Loucy (cell line): ENCODE measurements at regions not wholly inside any gene's neighbourhood (a gene's known extent, or its start where the extent isn't known, plus 50 kb on each side); places are given as distances from the start of the nearest gene placed in this dataset.

ENCODE experiments used
- H2AFZ ChIP-seq: fragments of 200-600 bp; sonication (generic); 2 replicates; pipeline ENCODE4 v1.6.0; 2016; ENCODE audit warnings: antibody characterized with exemption, mild to moderate bottlenecking, low read length, moderate library complexity
- H3F3A ChIP-seq: fragments of 200-600 bp; 2 replicates; pipeline ENCODE4 v1.6.0; 2016; ENCODE audit warnings: antibody characterized with exemption, low read depth, mild to moderate bottlenecking
- H3K27me3 ChIP-seq: fragments of 200-600 bp; sonication (generic); 2 replicates; pipeline ENCODE4 v1.6.1; 2014; ENCODE audit warnings: low read length, mild to moderate bottlenecking; ENCODE audit not compliant: insufficient read depth, poor library complexity, severe bottlenecking
- H3K36me3 ChIP-seq: fragments of 200-600 bp; sonication (generic); 2 replicates; pipeline ENCODE4 v1.6.1; 2016; ENCODE audit warnings: low read length; ENCODE audit not compliant: insufficient read depth
- H3K4me1 ChIP-seq: fragments of 200-600 bp; sonication (generic); 2 replicates; pipeline ENCODE4 v1.5.1; 2014; ENCODE audit warnings: low read length, mild to moderate bottlenecking; ENCODE audit not compliant: insufficient read depth, poor library complexity, severe bottlenecking
- H3K4me2 ChIP-seq: fragments of 200-600 bp; sonication (generic); 2 replicates; pipeline ENCODE4 v1.6.0; 2014; ENCODE audit warnings: antibody characterized with exemption, low read length, low read depth, mild to moderate bottlenecking; ENCODE audit not compliant: poor library complexity, severe bottlenecking
- H3K4me3 ChIP-seq: fragments of 200-600 bp; sonication (generic); 2 replicates; pipeline ENCODE4 v1.5.1; 2014; ENCODE audit warnings: low read length, mild to moderate bottlenecking, mixed read lengths; ENCODE audit not compliant: poor library complexity, severe bottlenecking
- H3K79me2 ChIP-seq: fragments of 200-600 bp; sonication (generic); 2 replicates; pipeline ENCODE4 v1.6.1; 2014; ENCODE audit warnings: low read length; ENCODE audit not compliant: insufficient read depth
- H3K9ac ChIP-seq: fragments of 200-600 bp; sonication (generic); 2 replicates; pipeline ENCODE4 v1.6.0; 2014; ENCODE audit warnings: mild to moderate bottlenecking, low read depth, low read length, moderate library complexity; ENCODE audit not compliant: poor library complexity, severe bottlenecking
- H3K9me2 ChIP-seq: fragments of 200-600 bp; sonication (generic); replicated peaks from 2 replicates; pipeline ENCODE4 v1.6.1; 2016; ENCODE audit warnings: low read depth, low read length, mixed read lengths
- H3K9me3 ChIP-seq: fragments of 200-600 bp; sonication (generic); 2 replicates; pipeline ENCODE4 v1.6.1; 2014; ENCODE audit warnings: mild to moderate bottlenecking, antibody characterized with exemption, low read length, low read depth; ENCODE audit not compliant: insufficient read depth
- H4K20me1 ChIP-seq: fragments of 200-600 bp; sonication (generic); 2 replicates; pipeline ENCODE4 v1.6.0; 2014; ENCODE audit warnings: antibody characterized with exemption, low read length, mild to moderate bottlenecking; ENCODE audit not compliant: insufficient read depth, poor library complexity, severe bottlenecking
- CTCF ChIP-seq: fragments of 200-600 bp; sonication (generic); conservative IDR thresholded peaks from 2 replicates; pipeline ENCODE4 v1.5.1; 2014; ENCODE audit warnings: mild to moderate bottlenecking, antibody characterized with exemption, low read length
- EZH2phosphoT487 ChIP-seq: fragments of 200-600 bp; IDR thresholded peaks from 2 replicates; pipeline ENCODE4 v1.6.1; 2018; ENCODE audit warnings: antibody characterized with exemption, mild to moderate bottlenecking, moderate library complexity, borderline replicate concordance

GRCh38 chr10:10362800-10363199 is 654.9 kb upstream of the CELF2 start:
- no peaks in the 10 kb centered on the region for H3F3A ChIP-seq
- H3K27me3 ChIP-seq = no peaks in the 10 kb centered on the region
- no peaks in the 10 kb centered on the region for H3K9me2 ChIP-seq
- no peak overlapping the region for H3K4me2 ChIP-seq
- H4K20me1 ChIP-seq = no peaks in the 10 kb centered on the region
- H3K79me2 ChIP-seq = no peaks in the 10 kb centered on the region
- H3K36me3 ChIP-seq = no peaks in the 10 kb centered on the region
- H2AFZ ChIP-seq = no peak overlapping the region
- TF ChIP-seq EZH2phosphoT487 (no peak), CTCF (no peak)
- no peaks in the 10 kb centered on the region for H3K9me3 ChIP-seq
- no peaks in the 10 kb centered on the region for H3K4me1 ChIP-seq
- no peak overlapping the region for H3K9ac ChIP-seq
- H3K4me3 ChIP-seq = no peak overlapping the region

GRCh38 chr10:10363217-10363616 is 654.5 kb upstream of the CELF2 start:
- no peaks in the 10 kb centered on the region for H3K4me1 ChIP-seq
- no peaks in the 10 kb centered on the region for H4K20me1 ChIP-seq
- H3K36me3 ChIP-seq = no peaks in the 10 kb centered on the region
- no peaks in the 10 kb centered on the region for H3K9me3 ChIP-seq
- H3F3A ChIP-seq = no peaks in the 10 kb centered on the region
- H3K4me2 ChIP-seq = no peak overlapping the region
- H2AFZ ChIP-seq = no peak overlapping the region
- no peak overlapping the region for H3K9ac ChIP-seq
- no peak overlapping the region for H3K4me3 ChIP-seq
- H3K27me3 ChIP-seq = no peaks in the 10 kb centered on the region
- TF ChIP-seq EZH2phosphoT487 = no peak
- TF ChIP-seq CTCF = no peak
- no peaks in the 10 kb centered on the region for H3K9me2 ChIP-seq
- H3K79me2 ChIP-seq = no peaks in the 10 kb centered on the region

- H3K27me3 ChIP-seq = no peaks in the 10 kb centered on the region
- H3K9me3 ChIP-seq = no peaks in the 10 kb centered on the region
- TF ChIP-seq CTCF = no peak
- no peaks in the 10 kb centered on the region for H3F3A ChIP-seq
- H3K36me3 ChIP-seq = no peaks in the 10 kb centered on the region
- no peaks in the 10 kb centered on the region for H3K4me1 ChIP-seq
- H4K20me1 ChIP-seq = no peaks in the 10 kb centered on the region
- H3K4me3 ChIP-seq = no peak overlapping the region
- no peak overlapping the region for H2AFZ ChIP-seq
- no peaks in the 10 kb centered on the region for H3K79me2 ChIP-seq
- no peaks in the 10 kb centered on the region for H3K9me2 ChIP-seq
- no peak overlapping the region for H3K9ac ChIP-seq
- no peak overlapping the region for H3K4me2 ChIP-seq
These were observed 652.8 kb upstream of the CELF2 start for GRCh38 chr10:10364902-10365301.
